Neural cell (in vitro differentiated cells): ENCODE measurements at regions not wholly inside any gene's neighbourhood (a gene's known extent, or its start where the extent isn't known, plus 50 kb on each side); places are given as distances from the start of the nearest gene placed in this dataset.

ENCODE experiments used
- H2AFZ ChIP-seq: fragments of 200-600, 300-800 bp; sonication (generic), shearing (Covaris generic); 2 replicates; pipeline ENCODE4 v1.6.0; 2014; ENCODE audit warnings: low read depth, mild to moderate bottlenecking, antibody characterized with exemption, low read length, moderate library complexity
- H3F3A ChIP-seq: fragments of 200-600 bp; shearing (Covaris generic); 2 replicates; pipeline ENCODE4 v1.6.1; 2016; ENCODE audit warnings: mild to moderate bottlenecking, moderate library complexity, mixed read lengths, antibody characterized with exemption, low read length; ENCODE audit not compliant: insufficient read depth, poor library complexity, severe bottlenecking
- H3K27ac ChIP-seq: fragments of 200-600, 300-800 bp; sonication (generic), shearing (Covaris generic); 2 replicates; pipeline ENCODE4 v1.5.1; 2014; ENCODE audit warnings: mild to moderate bottlenecking, low read length, moderate library complexity
- H3K27me3 ChIP-seq: fragments of 300-800, 200-600 bp; sonication (generic), shearing (Covaris generic); 2 replicates; pipeline ENCODE4 v1.6.0; 2014; ENCODE audit warnings: mild to moderate bottlenecking, low read depth, low read length, moderate library complexity; ENCODE audit not compliant: insufficient read depth
- H3K36me3 ChIP-seq: fragments of 300-800, 200-600 bp; sonication (generic), shearing (Covaris generic); 2 replicates; pipeline ENCODE4 v1.5.1; 2014; ENCODE audit warnings: mild to moderate bottlenecking, antibody characterized with exemption, low read length, moderate library complexity; ENCODE audit not compliant: insufficient read depth
- H3K4me2 ChIP-seq: fragments of 300-800, 200-600 bp; sonication (generic), shearing (Covaris generic); 2 replicates; pipeline ENCODE4 v1.6.0; 2014; ENCODE audit warnings: mild to moderate bottlenecking, low read length
- H3K4me3 ChIP-seq: fragments of 300-800, 200-600 bp; sonication (generic), shearing (Covaris generic); 2 replicates; pipeline ENCODE4 v1.5.1; 2014; ENCODE audit warnings: mild to moderate bottlenecking, low read length, moderate library complexity
- H3K79me2 ChIP-seq: fragments of 200-600 bp; shearing (Covaris generic); replicated peaks from 2 replicates; pipeline ENCODE4 v1.6.0; 2014; ENCODE audit warnings: mild to moderate bottlenecking, low read length, moderate library complexity; ENCODE audit not compliant: insufficient read depth
- H3K9ac ChIP-seq: fragments of 300-800, 200-600 bp; sonication (generic), shearing (Covaris generic); 2 replicates; pipeline ENCODE4 v1.6.1; 2016; ENCODE audit warnings: mild to moderate bottlenecking, low read length, mixed read lengths
- H3K9me2 ChIP-seq: fragments of 200-600 bp; shearing (Covaris generic); 2 replicates; pipeline ENCODE4 v1.6.1; 2016; ENCODE audit warnings: mild to moderate bottlenecking, low read length, mixed read lengths; ENCODE audit not compliant: insufficient read depth
- H3K9me3 ChIP-seq: fragments of 200-600, 300-800 bp; sonication (generic), shearing (Covaris generic); 2 replicates; pipeline ENCODE4 v1.6.1; 2016; ENCODE audit warnings: mild to moderate bottlenecking, mixed run types, low read length, moderate library complexity, mixed read lengths
- H4K20me1 ChIP-seq: fragments of 200-600 bp; shearing (Covaris generic); 2 replicates; pipeline ENCODE4 v1.6.1; 2016; ENCODE audit warnings: mild to moderate bottlenecking, mixed run types; ENCODE audit not compliant: insufficient read depth
- CTCF ChIP-seq: fragments of 450-650 bp; IDR thresholded peaks from 2 replicates; pipeline ENCODE4 v1.5.1; 2014; ENCODE audit warnings: antibody characterized with exemption, mild to moderate bottlenecking, moderate library complexity; ENCODE audit not compliant: poor library complexity, severe bottlenecking
- EP300 ChIP-seq: fragments of 450-650 bp; conservative IDR thresholded peaks from 2 replicates; pipeline ENCODE4 v1.6.1; 2014; ENCODE audit warnings: antibody characterized with exemption, mild to moderate bottlenecking, moderate library complexity; ENCODE audit not compliant: poor library complexity, severe bottlenecking
- EZH2 ChIP-seq: fragments of 200-600, 300-800 bp; shearing (Covaris generic), sonication (generic); IDR thresholded peaks from 2 replicates; pipeline ENCODE4 v1.6.1; 2014; ENCODE audit warnings: antibody characterized with exemption, low read length, borderline replicate concordance, mild to moderate bottlenecking; ENCODE audit not compliant: insufficient read depth, poor library complexity, severe bottlenecking
- MXI1 ChIP-seq: fragments of 450-650 bp; conservative IDR thresholded peaks from 2 replicates; pipeline ENCODE4 v1.6.1; 2014; ENCODE audit warnings: antibody characterized with exemption, mild to moderate bottlenecking; ENCODE audit not compliant: poor library complexity, severe bottlenecking
- POLR2AphosphoS5 ChIP-seq: IDR thresholded peaks from 2 replicates; pipeline ENCODE4 v1.6.1; 2012
- RAD21 ChIP-seq: fragments of 450-650 bp; conservative IDR thresholded peaks from 2 replicates; pipeline ENCODE4 v1.6.1; 2014; ENCODE audit warnings: antibody characterized with exemption, mild to moderate bottlenecking, moderate library complexity
- REST ChIP-seq: IDR thresholded peaks from 2 replicates; pipeline ENCODE4 v1.6.1; 2012; ENCODE audit warnings: borderline replicate concordance
- SMC3 ChIP-seq: fragments of 450-650 bp; conservative IDR thresholded peaks from 2 replicates; pipeline ENCODE4 v1.6.1; 2014; ENCODE audit warnings: antibody characterized with exemption, mild to moderate bottlenecking, moderate library complexity; ENCODE audit not compliant: poor library complexity
- TAF1 ChIP-seq: IDR thresholded peaks from 2 replicates; pipeline ENCODE4 v1.6.1; 2012; ENCODE audit warnings: low read depth

GRCh38 chr21:17900281-17900989 lies 81.3 kb upstream of the C21orf91 start:
- no peak overlapping the region for H3K4me3 ChIP-seq
- H3K27me3 ChIP-seq, result no peaks in the 10 kb centered on the region
- H3F3A ChIP-seq, result no peaks in the 10 kb centered on the region
- H2AFZ ChIP-seq, result no peak overlapping the region
- H3K36me3 ChIP-seq, result no peaks in the 10 kb centered on the region
- no peak overlapping the region for H3K27ac ChIP-seq
- H3K9ac ChIP-seq, result no peak overlapping the region
- no peak overlapping the region for H3K4me2 ChIP-seq
- no peaks in the 10 kb centered on the region for H3K9me2 ChIP-seq
- H3K79me2 ChIP-seq, result no peaks in the 10 kb centered on the region
- no peak for TF ChIP-seq MXI1
- TF ChIP-seq POLR2AphosphoS5, result no peak
- TF ChIP-seq TAF1, result no peak
- TF ChIP-seq SMC3, result no peak
- no peak for TF ChIP-seq REST
- no peak for TF ChIP-seq EZH2
- TF ChIP-seq CTCF, result no peak
- TF ChIP-seq RAD21, result no peak
- TF ChIP-seq EP300, result no peak
- no peaks in the 10 kb centered on the region for H3K9me3 ChIP-seq
- no peaks in the 10 kb centered on the region for H4K20me1 ChIP-seq

- Histone ChIP-seq H3K27me3 (no peaks in the 10 kb centered on the region), H3K27ac (no peak overlapping the region), H3K79me2 (no peaks in the 10 kb centered on the region), H3K9ac (no peak overlapping the region), H4K20me1 (no peaks in the 10 kb centered on the region), H3K36me3 (no peaks in the 10 kb centered on the region), H3K4me2 (no peak overlapping the region), H3K4me3 (no peak overlapping the region), H3K9me3 (no peaks in the 10 kb centered on the region), H3F3A (no peaks in the 10 kb centered on the region), H2AFZ (no peak overlapping the region), H3K9me2 (no peaks in the 10 kb centered on the region)
- no peak for TF ChIP-seq EZH2
These were observed 70.0 kb upstream of the C21orf91 start for GRCh38 chr21:17889171-17889570.
